Tibial nerve (tissue), 3 donors: ENCODE measurements at regions not wholly inside any gene's neighbourhood (a gene's known extent, or its start where the extent isn't known, plus 50 kb on each side); places are given as distances from the start of the nearest gene placed in this dataset.

Source experiments
- POLR2A ChIP-seq, 2 donors: fragments of 450-650 bp; IDR thresholded peaks; one replicate each; pipeline ENCODE4 v1.6.1; 2017; ENCODE audit warnings: antibody characterized with exemption in 2 of 2, mild to moderate bottlenecking in 2 of 2, moderate library complexity in 2 of 2
- TF ChIP-seq, protein P1 (sequence below), 5 experiments: fragments of 200-600 bp in 3 of 5; fragments of 450-650 bp in 2 of 5; sonication (generic) in 3 of 5; IDR thresholded peaks; one replicate each; pipeline ENCODE4 v1.5.1; 2016 to 2019; ENCODE audit warnings: antibody characterized with exemption in 5 of 5, mild to moderate bottlenecking in 3 of 5, moderate library complexity in 2 of 5

- TF ChIP-seq POLR2A (IDR thresholded peaks at IDR 0.05): no peak
- TF ChIP-seq, protein P1, sequence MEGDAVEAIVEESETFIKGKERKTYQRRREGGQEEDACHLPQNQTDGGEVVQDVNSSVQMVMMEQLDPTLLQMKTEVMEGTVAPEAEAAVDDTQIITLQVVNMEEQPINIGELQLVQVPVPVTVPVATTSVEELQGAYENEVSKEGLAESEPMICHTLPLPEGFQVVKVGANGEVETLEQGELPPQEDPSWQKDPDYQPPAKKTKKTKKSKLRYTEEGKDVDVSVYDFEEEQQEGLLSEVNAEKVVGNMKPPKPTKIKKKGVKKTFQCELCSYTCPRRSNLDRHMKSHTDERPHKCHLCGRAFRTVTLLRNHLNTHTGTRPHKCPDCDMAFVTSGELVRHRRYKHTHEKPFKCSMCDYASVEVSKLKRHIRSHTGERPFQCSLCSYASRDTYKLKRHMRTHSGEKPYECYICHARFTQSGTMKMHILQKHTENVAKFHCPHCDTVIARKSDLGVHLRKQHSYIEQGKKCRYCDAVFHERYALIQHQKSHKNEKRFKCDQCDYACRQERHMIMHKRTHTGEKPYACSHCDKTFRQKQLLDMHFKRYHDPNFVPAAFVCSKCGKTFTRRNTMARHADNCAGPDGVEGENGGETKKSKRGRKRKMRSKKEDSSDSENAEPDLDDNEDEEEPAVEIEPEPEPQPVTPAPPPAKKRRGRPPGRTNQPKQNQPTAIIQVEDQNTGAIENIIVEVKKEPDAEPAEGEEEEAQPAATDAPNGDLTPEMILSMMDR (IDR thresholded peaks at IDR 0.05): no peak
Observed at GRCh38 chr9:90000925-90001324, 396.1 kb downstream of the GADD45G start.
